GM19395 (cell line): ENCODE measurements at regions not wholly inside any gene's neighbourhood (a gene's known extent, or its start where the extent isn't known, plus 50 kb on each side); places are given as distances from the start of the nearest gene placed in this dataset.
"Not testable (repeated sequence)": the region's sequence is repeated elsewhere in the genome, so short reads cannot be mapped to it uniquely, and the experiment has no call there.

Experiments
- ATAC-seq: cut with Tn5 transposase; IDR thresholded peaks from one replicate; pipeline ENCODE4 v1.9.1; 2021; ENCODE audit warnings: mild to moderate bottlenecking, moderate library complexity; ENCODE audit not compliant: unreplicated experiment

GRCh38 chr4:72884225-72884624 is 185.3 kb downstream of the COX18 start:
- ATAC-seq, result not testable (repeated sequence)

- no peak for ATAC-seq
These were observed 192.6 kb downstream of the COX18 start for GRCh38 chr4:72876946-72877345.

GRCh38 chr4:72875545-72875944 is 194.0 kb downstream of the COX18 start:
- ATAC-seq, result no peak

GRCh38 chr4:72875138-72875537 is 194.4 kb downstream of the COX18 start:
- no peak for ATAC-seq

GRCh38 chr4:72864898-72865297 is 204.6 kb downstream of the COX18 start:
- no peak for ATAC-seq

- ATAC-seq, result not testable (repeated sequence)
These were observed 205.2 kb downstream of the COX18 start for GRCh38 chr4:72864277-72864676.

GRCh38 chr4:72860766-72861165 is 208.8 kb downstream of the COX18 start:
- no peak for ATAC-seq

- ATAC-seq, result no peak
These were observed 211.2 kb downstream of the COX18 start for GRCh38 chr4:72858328-72858727.

GRCh38 chr4:72857787-72858186 is 211.7 kb downstream of the COX18 start:
- ATAC-seq, result no peak

- ATAC-seq, result no peak
These were observed 212.3 kb downstream of the COX18 start for GRCh38 chr4:72857216-72857615.

GRCh38 chr4:72846280-72847111 is 223.0 kb downstream of the COX18 start:
- no peak for ATAC-seq

- ATAC-seq, result no peak
These were observed 226.1 kb downstream of the COX18 start for GRCh38 chr4:72843466-72843865.

GRCh38 chr4:72842323-72842722 is 227.2 kb downstream of the COX18 start:
- ATAC-seq, result no peak

GRCh38 chr4:72840166-72840565 is 229.3 kb downstream of the COX18 start:
- not testable (repeated sequence) for ATAC-seq

GRCh38 chr4:72828864-72829263 is 240.7 kb downstream of the COX18 start:
- ATAC-seq, result no peak

GRCh38 chr4:72827968-72828367 is 241.5 kb downstream of the COX18 start:
- ATAC-seq, result no peak

- ATAC-seq, result no peak
These were observed 249.4 kb downstream of the COX18 start for GRCh38 chr4:72820107-72820506.

- no peak for ATAC-seq
These were observed 248.0 kb upstream of the ADAMTS3 start for GRCh38 chr4:72817012-72817411.

GRCh38 chr4:72814241-72814640 is 245.2 kb upstream of the ADAMTS3 start:
- ATAC-seq, result no peak

GRCh38 chr4:72809208-72809607 is 240.2 kb upstream of the ADAMTS3 start:
- no peak for ATAC-seq

- no peak for ATAC-seq
These were observed 236.3 kb upstream of the ADAMTS3 start for GRCh38 chr4:72805284-72805683.

- ATAC-seq, result no peak
These were observed 228.5 kb upstream of the ADAMTS3 start for GRCh38 chr4:72797486-72797885.

- ATAC-seq, result no peak
These were observed 222.0 kb upstream of the ADAMTS3 start for GRCh38 chr4:72791054-72791453.
